ENCODE measurements at regions not wholly inside any gene's neighbourhood (a gene's known extent, or its start where the extent isn't known, plus 50 kb on each side); places are given as distances from the start of the nearest gene placed in this dataset.
"Not testable (repeated sequence)": the region's sequence is repeated elsewhere in the genome, so short reads cannot be mapped to it uniquely, and the experiment has no call there.

DNA sequence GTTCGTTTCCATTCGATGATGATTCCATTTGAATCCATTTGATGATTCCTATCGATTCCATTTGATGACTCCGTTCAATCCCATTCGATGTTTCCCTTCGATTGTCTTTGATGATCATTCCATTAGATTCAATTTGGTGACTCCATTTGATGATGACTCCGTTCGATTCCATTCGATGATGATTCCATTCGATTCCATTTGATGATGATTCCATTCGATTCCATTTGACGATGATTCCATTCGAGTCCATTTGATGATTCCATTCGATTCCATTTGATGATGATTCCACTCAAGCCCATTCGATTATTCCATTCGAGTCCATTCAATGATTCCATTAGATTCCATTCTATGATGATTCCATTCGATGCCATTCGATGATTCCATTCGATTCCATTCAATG lies 2730.6 kb downstream of the RPIA start:
- DNase-seq (ENCODE audit: extremely low spot score in 2 of 2); H3K27me3 ChIP-seq; H3K9me3 ChIP-seq; H3K27ac ChIP-seq; H3K4me1 ChIP-seq; H3K36me3 ChIP-seq; H3K4me3 ChIP-seq; intact Hi-C loops (cut with DNase I): not testable (repeated sequence)

DNA sequence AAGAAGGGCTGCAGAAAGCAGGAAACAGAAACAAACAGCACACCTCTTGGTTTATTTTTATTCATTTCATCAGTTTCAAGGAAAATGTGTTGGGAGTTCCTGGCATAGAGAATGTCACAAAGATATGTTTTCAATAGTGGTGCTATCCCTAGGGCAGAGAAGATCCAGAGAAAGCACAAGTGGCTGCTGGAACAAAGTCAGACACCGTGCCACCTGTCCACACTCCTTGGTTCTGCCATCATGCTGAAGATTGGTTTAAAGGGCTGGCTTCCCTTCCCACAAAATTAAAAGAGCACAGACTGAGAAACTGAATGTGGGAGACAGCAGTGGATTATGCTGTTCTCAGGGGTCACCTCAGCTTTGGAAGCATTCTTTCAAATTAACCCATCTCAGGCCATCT lies 2735.7 kb downstream of the RPIA start:
- intact Hi-C loops (cut with DNase I); H3K27me3 ChIP-seq; H3K36me3 ChIP-seq; H3K27ac ChIP-seq; H3K4me1 ChIP-seq; DNase-seq (ENCODE audit: extremely low spot score in 2 of 2); H3K9me3 ChIP-seq; H3K4me3 ChIP-seq: not testable (repeated sequence)

DNA sequence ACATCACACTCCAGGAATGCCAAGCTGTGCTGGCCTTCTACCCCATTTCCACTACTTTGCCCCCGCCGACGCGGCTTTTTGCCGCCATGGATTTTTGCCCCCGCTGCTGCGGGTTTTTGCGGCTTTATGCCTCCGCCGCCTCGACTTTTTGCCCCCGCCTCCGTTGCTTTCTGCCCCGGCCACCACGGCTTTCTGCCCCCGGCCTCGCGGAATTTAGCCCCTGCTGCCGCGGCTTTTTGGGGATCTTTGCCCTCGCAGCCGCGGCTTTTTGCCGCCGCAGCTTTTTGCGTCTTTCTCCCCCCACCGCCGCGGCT lies 2750.4 kb downstream of the RPIA start:
- peaks cover 12% of the 10 kb centered on the region for H3K27me3 ChIP-seq

DNA sequence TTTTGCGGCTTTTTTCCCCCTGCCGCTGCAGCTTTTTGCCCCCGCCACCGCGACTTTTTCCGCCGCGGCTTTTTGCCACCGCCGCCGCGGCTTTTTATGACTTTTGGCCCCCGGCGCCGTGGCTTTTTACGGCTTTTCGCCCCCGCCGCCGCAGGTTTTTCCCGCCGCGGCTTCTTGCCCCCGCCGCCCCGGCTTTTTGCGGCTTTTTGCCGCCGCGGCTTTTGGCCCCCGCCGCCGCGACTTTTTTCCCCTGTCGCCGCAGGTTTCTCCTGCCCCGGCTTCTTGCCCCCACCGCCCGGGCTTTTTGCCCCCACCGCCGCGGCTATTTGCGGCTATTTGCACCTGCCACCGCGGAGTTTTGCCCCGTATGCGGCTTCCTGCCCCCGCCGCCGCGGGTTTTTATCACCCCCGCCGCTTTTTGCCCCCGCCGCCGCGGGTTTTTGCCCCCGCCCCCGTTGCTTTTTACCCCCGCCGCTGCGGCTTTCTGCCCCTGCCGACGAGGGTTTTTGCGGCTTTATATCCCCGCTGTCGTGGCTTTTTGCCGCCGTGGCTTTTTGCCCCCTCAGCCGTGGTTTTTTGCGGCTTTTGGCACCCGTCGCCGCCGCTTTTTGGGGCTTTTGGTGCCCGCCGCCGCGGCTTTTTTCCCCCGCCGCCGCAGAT lies 2750.9 kb downstream of the RPIA start:
- DNase-seq (ENCODE audit: extremely low spot score in 2 of 2) = peak; percentile 56 to 97
- Histone ChIP-seq H3K36me3 (no peaks in the 10 kb centered on the region), H3K4me3 (peak overlapping the region; percentile 11 to 23), H3K27ac (no peak overlapping the region), H3K9me3 (no peaks in the 10 kb centered on the region), H3K27me3 (peaks cover 12% of the 10 kb centered on the region), H3K4me1 (peaks cover 15% of the 10 kb centered on the region)
- no peak for TF ChIP-seq POLR2A (IDR thresholded peaks at IDR 0.05)
- TF ChIP-seq, protein P1, sequence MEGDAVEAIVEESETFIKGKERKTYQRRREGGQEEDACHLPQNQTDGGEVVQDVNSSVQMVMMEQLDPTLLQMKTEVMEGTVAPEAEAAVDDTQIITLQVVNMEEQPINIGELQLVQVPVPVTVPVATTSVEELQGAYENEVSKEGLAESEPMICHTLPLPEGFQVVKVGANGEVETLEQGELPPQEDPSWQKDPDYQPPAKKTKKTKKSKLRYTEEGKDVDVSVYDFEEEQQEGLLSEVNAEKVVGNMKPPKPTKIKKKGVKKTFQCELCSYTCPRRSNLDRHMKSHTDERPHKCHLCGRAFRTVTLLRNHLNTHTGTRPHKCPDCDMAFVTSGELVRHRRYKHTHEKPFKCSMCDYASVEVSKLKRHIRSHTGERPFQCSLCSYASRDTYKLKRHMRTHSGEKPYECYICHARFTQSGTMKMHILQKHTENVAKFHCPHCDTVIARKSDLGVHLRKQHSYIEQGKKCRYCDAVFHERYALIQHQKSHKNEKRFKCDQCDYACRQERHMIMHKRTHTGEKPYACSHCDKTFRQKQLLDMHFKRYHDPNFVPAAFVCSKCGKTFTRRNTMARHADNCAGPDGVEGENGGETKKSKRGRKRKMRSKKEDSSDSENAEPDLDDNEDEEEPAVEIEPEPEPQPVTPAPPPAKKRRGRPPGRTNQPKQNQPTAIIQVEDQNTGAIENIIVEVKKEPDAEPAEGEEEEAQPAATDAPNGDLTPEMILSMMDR (IDR thresholded peaks at IDR 0.05) = no peak
- TF ChIP-seq POLR2AphosphoS5 (IDR thresholded peaks at IDR 0.05; ENCODE audit: insufficient read depth in 1 of 2, low read depth in 1 of 2) = no peak
- intact Hi-C loops (cut with DNase I) = no loop called here

More for the DNA sequence above, 2750.4 kb downstream of the RPIA start:
- peak overlapping the region in 1 of 2 donors; percentile 11 for H3K4me3 ChIP-seq
- H3K27ac ChIP-seq; DNase-seq (ENCODE audit: extremely low spot score in 2 of 2); H3K36me3 ChIP-seq; H3K9me3 ChIP-seq; intact Hi-C loops (cut with DNase I): not testable (repeated sequence)
- peaks cover 15% of the 10 kb centered on the region for H3K4me1 ChIP-seq

DNA sequence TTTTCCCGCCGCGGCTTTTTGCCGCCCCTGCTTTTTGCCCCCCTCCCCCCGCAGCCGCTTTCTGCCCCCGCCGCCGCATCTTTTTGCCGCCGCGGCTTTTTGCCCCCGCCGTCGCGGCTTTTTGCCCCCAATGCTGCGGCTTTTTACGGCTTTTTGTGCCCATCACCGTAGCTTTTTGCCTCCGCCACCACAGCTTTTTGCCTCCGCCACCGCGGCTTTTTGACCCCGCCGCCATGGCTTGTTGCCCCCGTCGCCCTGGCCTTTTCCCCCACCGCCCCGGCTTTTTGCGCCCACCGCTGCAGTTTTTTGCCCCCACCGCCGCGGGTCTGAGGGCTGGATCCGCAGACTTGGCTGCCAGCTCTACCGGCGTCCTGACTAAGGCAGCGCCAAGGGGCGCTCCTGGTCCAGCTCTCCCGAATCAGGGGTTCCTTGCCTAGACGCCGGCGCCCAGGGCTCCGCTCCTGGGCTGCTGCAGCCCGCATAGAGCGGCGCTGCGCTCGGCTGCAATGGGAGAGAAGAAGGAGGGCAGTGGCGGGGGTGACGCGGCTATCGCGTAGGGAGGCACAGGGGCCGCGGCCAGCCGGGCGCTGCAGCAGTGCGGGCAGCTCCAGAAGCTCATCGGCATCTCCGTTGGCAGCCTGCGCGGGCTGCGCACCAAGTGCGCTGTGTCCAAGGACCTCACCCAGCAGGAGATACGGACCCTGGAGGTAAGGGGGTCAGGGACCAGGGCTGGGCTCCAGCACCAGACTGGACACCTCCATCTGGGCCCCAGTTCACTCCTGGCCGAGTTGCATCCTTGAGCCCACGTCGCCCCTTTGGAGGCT lies 2751.6 kb downstream of the RPIA start:
- peak overlapping the region; percentile 11 to 23 for H3K4me3 ChIP-seq
- intact Hi-C loops (cut with DNase I); H3K27ac ChIP-seq; H3K9me3 ChIP-seq; H3K36me3 ChIP-seq: not testable (repeated sequence)
- DNase-seq (ENCODE audit: extremely low spot score in 2 of 2) = peak in 1 of 2 donors; percentile 72
- H3K4me1 ChIP-seq = peaks cover 15% of the 10 kb centered on the region
- peaks cover 12% of the 10 kb centered on the region for H3K27me3 ChIP-seq

DNA sequence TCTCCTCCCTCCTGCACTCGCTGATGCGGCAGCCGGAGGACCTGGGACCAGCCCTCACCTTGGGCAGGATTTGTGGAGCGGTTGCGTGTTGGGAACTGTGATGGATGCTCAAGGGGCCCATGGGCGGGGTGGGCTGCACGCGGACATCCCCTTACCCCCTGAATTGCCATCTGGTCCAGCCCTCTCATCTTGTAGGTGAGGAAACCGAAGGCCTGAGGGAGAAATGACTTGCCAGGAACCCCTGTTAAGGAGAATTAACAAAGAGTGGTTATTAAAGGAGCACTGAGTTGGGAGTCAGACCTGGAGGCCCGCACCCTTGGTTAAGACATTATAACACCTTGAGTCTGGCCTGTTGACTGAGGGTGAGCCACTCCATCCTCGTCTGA lies 2752.2 kb downstream of the RPIA start:
- H3K27ac ChIP-seq; intact Hi-C loops (cut with DNase I); H3K36me3 ChIP-seq; H3K9me3 ChIP-seq; H3K4me3 ChIP-seq: not testable (repeated sequence)
- Histone ChIP-seq H3K27me3 (peaks cover 12% of the 10 kb centered on the region), H3K4me1 (peaks cover 15% of the 10 kb centered on the region)
- DNase-seq (ENCODE audit: extremely low spot score in 2 of 2) = peak in 1 of 2 donors; percentile 89

DNA sequence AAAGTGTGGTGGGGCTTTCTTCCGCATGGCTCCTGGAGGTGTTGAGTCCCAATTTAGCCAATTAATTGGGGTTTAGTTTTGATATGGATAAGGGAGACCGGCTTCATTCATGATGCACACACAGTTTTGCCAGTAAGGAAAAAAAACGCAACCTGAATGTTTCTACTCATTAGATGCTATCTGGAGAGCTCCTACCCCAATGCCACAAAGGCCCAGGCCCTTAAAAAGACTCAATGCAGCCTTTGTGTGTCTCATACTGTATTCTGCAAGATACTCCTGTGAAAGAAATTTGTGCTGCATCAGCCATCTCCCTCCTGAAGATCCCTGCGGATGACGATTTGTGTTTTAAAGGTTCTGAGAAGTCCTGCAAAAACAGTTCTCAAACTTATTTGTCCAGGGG lies 2754.2 kb downstream of the RPIA start:
- Histone ChIP-seq H3K4me1 (peaks cover 15% of the 10 kb centered on the region), H3K27me3 (peaks cover 12% of the 10 kb centered on the region)
- DNase-seq (ENCODE audit: extremely low spot score in 2 of 2) = peak; percentile 79 to 94
- H3K9me3 ChIP-seq; intact Hi-C loops (cut with DNase I); H3K27ac ChIP-seq; H3K4me3 ChIP-seq; H3K36me3 ChIP-seq: not testable (repeated sequence)

DNA sequence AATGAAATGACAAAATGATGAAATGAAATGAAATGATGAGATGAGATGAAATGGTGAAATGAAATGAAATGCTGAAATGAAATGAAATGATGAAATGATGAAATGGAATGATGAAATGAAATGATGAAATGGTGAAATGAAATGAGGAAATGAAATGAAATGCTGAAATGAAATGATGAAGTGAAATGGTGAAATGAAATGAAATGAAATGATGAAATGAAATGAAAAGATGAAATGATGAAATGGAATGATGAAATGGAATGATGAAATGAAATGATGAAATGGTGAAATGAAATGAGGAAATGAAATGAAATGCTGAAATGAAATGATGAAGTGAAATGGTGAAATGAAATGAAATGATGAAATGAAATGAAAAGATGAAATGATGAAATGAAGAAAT lies 2755.0 kb downstream of the RPIA start:
- H3K4me3 ChIP-seq; H3K36me3 ChIP-seq; DNase-seq (ENCODE audit: extremely low spot score in 2 of 2); H3K9me3 ChIP-seq; intact Hi-C loops (cut with DNase I); H3K27ac ChIP-seq: not testable (repeated sequence)
- H3K27me3 ChIP-seq = peaks cover 12% of the 10 kb centered on the region
- peaks cover 15% of the 10 kb centered on the region for H3K4me1 ChIP-seq

DNA sequence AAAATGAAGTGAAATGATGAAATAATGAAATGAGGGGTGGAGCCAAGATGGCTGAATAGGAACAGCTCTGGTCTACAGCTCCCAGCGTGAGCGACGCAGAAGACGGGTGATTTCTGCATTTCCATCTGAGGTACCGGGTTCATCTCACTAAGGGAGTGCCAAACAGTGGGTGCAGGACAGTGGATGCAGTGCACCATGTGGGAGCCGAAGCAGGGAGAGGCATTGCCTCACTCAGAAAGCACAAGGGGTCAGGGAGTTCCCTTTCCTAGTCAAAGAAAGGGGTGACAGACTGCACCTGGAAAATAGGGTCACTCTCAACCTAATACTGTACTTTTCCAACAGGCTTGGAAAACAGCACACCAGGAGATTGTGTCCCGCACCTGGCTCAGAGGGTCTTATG lies 2755.4 kb downstream of the RPIA start:
- H3K4me3 ChIP-seq; DNase-seq (ENCODE audit: extremely low spot score in 2 of 2); H3K27ac ChIP-seq; intact Hi-C loops (cut with DNase I); H3K36me3 ChIP-seq; H3K9me3 ChIP-seq: not testable (repeated sequence)
- peaks cover 13% of the 10 kb centered on the region for H3K4me1 ChIP-seq
- H3K27me3 ChIP-seq = peaks cover 11% of the 10 kb centered on the region

DNA sequence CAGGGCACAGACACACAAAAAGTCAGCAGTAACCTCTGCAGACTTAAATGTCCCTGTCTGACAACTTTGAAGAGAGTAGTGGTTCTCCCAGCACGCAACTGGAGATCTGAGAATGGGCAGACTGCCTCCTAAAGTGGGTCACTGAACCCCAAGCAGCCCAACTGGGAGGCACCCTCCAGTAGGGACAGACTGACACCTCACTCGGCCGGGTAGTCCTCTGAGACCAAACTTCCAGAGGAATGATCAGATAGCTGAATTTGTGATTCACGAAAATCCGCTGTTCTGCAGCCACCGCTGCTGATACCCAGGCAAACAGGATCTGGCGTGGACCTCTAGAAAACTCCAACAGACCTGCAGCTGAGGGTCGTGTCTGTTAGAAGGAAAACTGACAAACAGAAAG lies 2756.0 kb downstream of the RPIA start:
- H3K9me3 ChIP-seq; DNase-seq (ENCODE audit: extremely low spot score in 2 of 2); intact Hi-C loops (cut with DNase I); H3K27me3 ChIP-seq; H3K27ac ChIP-seq; H3K4me1 ChIP-seq; H3K36me3 ChIP-seq; H3K4me3 ChIP-seq: not testable (repeated sequence)

DNA sequence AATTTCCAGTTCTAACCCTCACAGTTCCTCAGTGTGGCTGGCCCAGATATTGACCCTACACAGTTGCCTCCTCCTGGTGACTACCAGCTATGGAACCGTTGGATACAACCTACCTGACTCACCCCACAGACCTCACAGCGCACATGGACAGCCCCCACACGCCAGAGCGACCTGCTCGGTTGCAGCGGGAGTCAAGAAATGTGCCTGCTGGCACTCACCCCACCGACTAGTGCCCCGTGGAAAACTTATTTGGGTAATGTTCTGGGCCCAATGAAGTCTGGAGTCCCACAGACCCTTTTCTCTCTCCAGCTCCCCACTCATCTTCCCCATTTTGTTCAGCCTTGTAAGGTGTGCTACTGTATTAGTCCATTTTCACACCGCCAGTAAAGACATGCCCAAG lies 2770.8 kb downstream of the RPIA start:
- H3K9me3 ChIP-seq; H3K27ac ChIP-seq; H3K27me3 ChIP-seq; intact Hi-C loops (cut with DNase I); DNase-seq (ENCODE audit: extremely low spot score in 2 of 2); H3K4me1 ChIP-seq; H3K4me3 ChIP-seq; H3K36me3 ChIP-seq: not testable (repeated sequence)

DNA sequence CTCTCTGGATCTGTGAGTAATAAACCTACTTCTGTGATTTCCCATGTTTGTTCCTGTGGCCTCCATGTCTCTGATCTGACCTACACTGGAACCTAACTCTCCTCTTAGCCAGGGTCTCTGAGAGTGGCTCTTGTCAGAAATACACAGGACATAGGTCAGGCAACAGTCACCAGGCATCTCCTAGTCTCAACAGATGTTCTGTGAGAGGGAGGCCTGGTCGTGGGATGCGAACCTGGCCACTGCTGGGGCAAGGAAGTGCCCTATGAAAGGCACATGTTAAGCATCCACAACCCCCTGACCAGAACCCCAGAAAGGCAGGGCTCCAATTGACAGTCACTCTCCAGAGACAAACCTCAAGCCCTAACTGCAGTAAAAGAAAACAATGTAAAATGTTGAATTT lies 2771.5 kb downstream of the RPIA start:
- H3K36me3 ChIP-seq; intact Hi-C loops (cut with DNase I); H3K9me3 ChIP-seq; H3K4me3 ChIP-seq; H3K27me3 ChIP-seq; H3K4me1 ChIP-seq; DNase-seq (ENCODE audit: extremely low spot score in 2 of 2); H3K27ac ChIP-seq: not testable (repeated sequence)
